A673 (cell line): ENCODE measurements at regions not wholly inside any gene's neighbourhood (a gene's known extent, or its start where the extent isn't known, plus 50 kb on each side); places are given as distances from the start of the nearest gene placed in this dataset.

Experiments
- BruUV-seq: library from RNA; stranded (reverse); fragments of 400-500 nt; replicated peaks from 2 replicates; lab custom pipeline; 2021; lab: Mats Ljungman, UMichigan
- CTCF ChIA-PET: fragments of 300-600 bp; sonication (Branson Sonifier 250); formaldehyde crosslinking; loops from one replicate; lab custom pipeline; 2022; ENCODE audit warnings: antibody characterized with exemption; lab: Charles Lee
- POLR2A ChIA-PET: fragments of 300-600 bp; sonication (Branson Sonifier 250); formaldehyde crosslinking; loops from one replicate; lab custom pipeline; 2022; ENCODE audit warnings: antibody characterized with exemption; ENCODE audit not compliant: low non-redundant PET; lab: Charles Lee
- DNase-seq: peaks from one replicate; pipeline ENCODE4 v3.0.0-alpha.2; 2015; ENCODE audit warnings: low spot score
- H3K27ac ChIP-seq: fragments of 200-600 bp; sonication (generic); 2 replicates; pipeline ENCODE4 v1.5.1; 2016; ENCODE audit warnings: mixed run types, low read depth, mild to moderate bottlenecking, mixed read lengths, antibody characterized with exemption, low read length; ENCODE audit not compliant: poor library complexity, severe bottlenecking
- H3K27me3 ChIP-seq: fragments of 200-600 bp; sonication (generic); replicated peaks from 2 replicates; pipeline ENCODE4 v1.6.1; 2017; ENCODE audit warnings: mixed run types, low read depth, mild to moderate bottlenecking, mixed read lengths, antibody characterized with exemption, low read length; ENCODE audit not compliant: insufficient read depth, poor library complexity
- H3K36me3 ChIP-seq: fragments of 200-600 bp; sonication (generic); 2 replicates; pipeline ENCODE4 v1.6.1; 2016; ENCODE audit warnings: mixed run types, mild to moderate bottlenecking, mixed read lengths, antibody characterized with exemption, low read length; ENCODE audit not compliant: insufficient read depth, poor library complexity, severe bottlenecking
- H3K4me1 ChIP-seq: fragments of 200-600 bp; sonication (generic); 2 replicates; pipeline ENCODE4 v1.6.1; 2017; ENCODE audit warnings: mixed run types, mild to moderate bottlenecking, mixed read lengths, antibody characterized with exemption, low read length; ENCODE audit not compliant: insufficient read depth, poor library complexity, severe bottlenecking
- H3K4me3 ChIP-seq: fragments of 200-600 bp; sonication (generic); 2 replicates; pipeline ENCODE4 v1.5.1; 2016; ENCODE audit warnings: low read depth, mixed run types, mild to moderate bottlenecking, mixed read lengths, low read length; ENCODE audit not compliant: poor library complexity, severe bottlenecking
- H3K9me3 ChIP-seq: fragments of 200-600 bp; sonication (generic); 2 replicates; pipeline ENCODE4 v1.6.1; 2016; ENCODE audit warnings: mixed run types, low read depth, mild to moderate bottlenecking, mixed read lengths, antibody characterized with exemption, low read length; ENCODE audit not compliant: poor library complexity, severe bottlenecking
- CTCF ChIP-seq: fragments of 300-800, 200-600 bp; sonication (generic); conservative IDR thresholded peaks from 2 replicates; pipeline ENCODE4 v1.5.1; 2017; ENCODE audit warnings: low read depth, mild to moderate bottlenecking, antibody characterized with exemption, low read length, moderate library complexity, mixed read lengths
- EZH2 ChIP-seq: fragments of 200-600 bp; sonication (generic); IDR thresholded peaks from 2 replicates; pipeline ENCODE4 v1.6.1; 2017; ENCODE audit warnings: borderline replicate concordance, low read depth, mild to moderate bottlenecking, mixed read lengths, antibody characterized with exemption, low read length; ENCODE audit not compliant: poor library complexity, severe bottlenecking
- intact Hi-C: fragments of 100-400 bp; cut with micrococcal nuclease; formaldehyde crosslinking; loops from one replicate; pipeline ENCODE4 v1.10.0; 2022; ENCODE audit not compliant: unreplicated experiment

- ChIA-PET POLR2A (no interaction called here), CTCF (no interaction called here)
- Histone ChIP-seq H3K27ac (no peak overlapping the region), H3K4me3 (no peak overlapping the region), H3K36me3 (no peaks in the 10 kb centered on the region), H3K4me1 (no peaks in the 10 kb centered on the region), H3K27me3 (no peaks in the 10 kb centered on the region), H3K9me3 (no peaks in the 10 kb centered on the region)
- intact Hi-C loops = no loop called here
- TF ChIP-seq EZH2 = no peak
- no peak; the same call in 1 of the 2 replicates for TF ChIP-seq CTCF
- no peak for DNase-seq
- no TSS peak for BruUV-seq
Measured at GRCh38 chr4:30471861-30472260, 248.3 kb upstream of the PCDH7 start.

DNA sequence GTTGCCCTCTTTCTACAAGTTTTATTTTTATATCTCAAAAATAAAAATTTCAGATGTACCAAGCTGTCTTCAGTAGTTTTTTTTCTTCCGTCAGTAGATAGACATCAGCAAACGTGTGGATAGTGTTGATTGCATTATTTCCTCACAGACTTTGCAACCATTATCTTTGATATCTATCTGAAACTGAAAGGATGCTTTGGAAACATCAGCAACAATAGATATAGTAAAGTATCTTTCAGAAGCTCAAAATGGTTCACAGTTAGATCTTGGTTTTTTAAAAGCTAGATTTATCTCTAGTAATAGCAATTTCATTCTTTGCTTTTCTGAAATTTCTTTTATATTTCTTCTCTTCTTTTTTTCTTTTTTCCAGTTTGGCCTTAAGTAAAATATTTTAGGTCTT lies 246.9 kb upstream of the PCDH7 start:
- POLR2A ChIA-PET = no interaction called here

GRCh38 chr4:30495251-30495650 lies 224.9 kb upstream of the PCDH7 start:
- TF ChIP-seq EZH2 = no peak
- intact Hi-C loops = no loop called here
- ChIA-PET CTCF (no interaction called here), POLR2A (no interaction called here)
- Histone ChIP-seq H3K27me3 (no peaks in the 10 kb centered on the region), H3K27ac (no peak overlapping the region), H3K36me3 (no peaks in the 10 kb centered on the region), H3K9me3 (no peaks in the 10 kb centered on the region), H3K4me1 (no peaks in the 10 kb centered on the region), H3K4me3 (no peak overlapping the region)
- no peak for DNase-seq
- BruUV-seq = no TSS peak

More for the DNA sequence above, 246.9 kb upstream of the PCDH7 start:
- intact Hi-C loops = no loop called here
- Histone ChIP-seq H3K4me1 (no peaks in the 10 kb centered on the region), H3K36me3 (no peaks in the 10 kb centered on the region), H3K9me3 (no peaks in the 10 kb centered on the region), H3K4me3 (no peak overlapping the region), H3K27me3 (no peaks in the 10 kb centered on the region), H3K27ac (no peak overlapping the region)
- no TSS peak for BruUV-seq
- CTCF ChIA-PET = no interaction called here
- no peak for TF ChIP-seq EZH2
- no peak for TF ChIP-seq CTCF
- no peak for DNase-seq

- Histone ChIP-seq H3K9me3 (no peaks in the 10 kb centered on the region), H3K36me3 (no peaks in the 10 kb centered on the region), H3K27me3 (no peaks in the 10 kb centered on the region), H3K4me1 (no peaks in the 10 kb centered on the region), H3K27ac (no peak overlapping the region), H3K4me3 (no peak overlapping the region)
- no TSS peak for BruUV-seq
- POLR2A ChIA-PET = no interaction called here
- CTCF ChIA-PET = no interaction called here
- intact Hi-C loops = no loop called here
- no peak for DNase-seq
- TF ChIP-seq CTCF (no peak), EZH2 (no peak)
Measured at GRCh38 chr4:30495651-30496310, 224.4 kb upstream of the PCDH7 start.
